Esophagus squamous epithelium (tissue), 4 donors: ENCODE measurements at regions not wholly inside any gene's neighbourhood (a gene's known extent, or its start where the extent isn't known, plus 50 kb on each side); places are given as distances from the start of the nearest gene placed in this dataset.

ENCODE experiments used
- POLR2A ChIP-seq, 4 donors: fragments of 450-650 bp; IDR thresholded peaks; one replicate each; pipeline ENCODE4 v1.6.1; 2017; ENCODE audit warnings: antibody characterized with exemption in 4 of 4, mild to moderate bottlenecking in 4 of 4, moderate library complexity in 3 of 4
- TF ChIP-seq, protein P1 (sequence below), 6 experiments: fragments of 450-650 bp in 4 of 6; fragments of 200-600 bp in 2 of 6; sonication (generic) in 2 of 6; IDR thresholded peaks; one replicate each; pipeline ENCODE4 v1.5.1; 2016 to 2019; ENCODE audit warnings: antibody characterized with exemption in 6 of 6, mild to moderate bottlenecking in 4 of 6, moderate library complexity in 4 of 6

DNA sequence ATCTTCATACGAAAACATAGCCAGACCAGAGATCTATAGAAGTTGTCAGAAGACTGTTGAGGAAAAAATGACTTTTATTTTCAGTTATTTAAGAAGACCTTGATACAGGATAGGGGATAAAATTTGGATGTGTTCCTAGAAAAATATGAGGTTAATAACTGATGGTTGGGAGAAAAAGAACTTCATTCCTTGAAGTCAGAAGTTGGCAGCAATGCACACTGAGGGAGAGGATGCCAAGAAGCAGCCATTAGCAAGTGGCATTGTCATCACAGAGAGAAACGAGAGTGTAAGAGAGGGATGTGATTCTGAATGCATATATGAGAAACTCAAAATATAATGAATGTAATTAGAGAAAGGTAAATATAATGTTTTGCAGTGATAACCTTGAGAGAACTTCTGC, 382.1 kb upstream of the EPHA5 start:
- TF ChIP-seq, protein P1, sequence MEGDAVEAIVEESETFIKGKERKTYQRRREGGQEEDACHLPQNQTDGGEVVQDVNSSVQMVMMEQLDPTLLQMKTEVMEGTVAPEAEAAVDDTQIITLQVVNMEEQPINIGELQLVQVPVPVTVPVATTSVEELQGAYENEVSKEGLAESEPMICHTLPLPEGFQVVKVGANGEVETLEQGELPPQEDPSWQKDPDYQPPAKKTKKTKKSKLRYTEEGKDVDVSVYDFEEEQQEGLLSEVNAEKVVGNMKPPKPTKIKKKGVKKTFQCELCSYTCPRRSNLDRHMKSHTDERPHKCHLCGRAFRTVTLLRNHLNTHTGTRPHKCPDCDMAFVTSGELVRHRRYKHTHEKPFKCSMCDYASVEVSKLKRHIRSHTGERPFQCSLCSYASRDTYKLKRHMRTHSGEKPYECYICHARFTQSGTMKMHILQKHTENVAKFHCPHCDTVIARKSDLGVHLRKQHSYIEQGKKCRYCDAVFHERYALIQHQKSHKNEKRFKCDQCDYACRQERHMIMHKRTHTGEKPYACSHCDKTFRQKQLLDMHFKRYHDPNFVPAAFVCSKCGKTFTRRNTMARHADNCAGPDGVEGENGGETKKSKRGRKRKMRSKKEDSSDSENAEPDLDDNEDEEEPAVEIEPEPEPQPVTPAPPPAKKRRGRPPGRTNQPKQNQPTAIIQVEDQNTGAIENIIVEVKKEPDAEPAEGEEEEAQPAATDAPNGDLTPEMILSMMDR (IDR thresholded peaks at IDR 0.05), result no peak
- no peak for TF ChIP-seq POLR2A (IDR thresholded peaks at IDR 0.05)
